ENCODE measurements at regions not wholly inside any gene's neighbourhood (a gene's known extent, or its start where the extent isn't known, plus 50 kb on each side); places are given as distances from the start of the nearest gene placed in this dataset.

- Histone ChIP-seq H3K4me2 (ENCODE audit: control insufficient read depth, extremely low read depth, insufficient read depth, low read depth, low read length) (no peak overlapping the region), H3K9me1 (ENCODE audit: control insufficient read depth, extremely low read depth, insufficient read depth, low read length) (no peaks in the 10 kb centered on the region), H3K4me1 (ENCODE audit: control insufficient read depth, extremely low read depth, insufficient read depth, low read length) (no peaks in the 10 kb centered on the region), H2AFZ (ENCODE audit: control insufficient read depth, low read length) (no peak overlapping the region), H3K27ac (ENCODE audit: control insufficient read depth, insufficient read depth, low read length) (no peak overlapping the region), H3K4me3 (ENCODE audit: control insufficient read depth in 2 of 3, extremely low read depth in 1 of 3, insufficient read depth in 2 of 3, low read depth in 1 of 3, low read length in 3 of 3) (no peak overlapping the region), H3K9me3 (ENCODE audit: control insufficient read depth, low read depth, low read length) (no peaks in the 10 kb centered on the region), H3K9ac (ENCODE audit: control insufficient read depth, extremely low read depth, insufficient read depth, low read length) (no peak overlapping the region), H3K36me3 (ENCODE audit: control insufficient read depth in 2 of 2, extremely low read depth in 1 of 2, insufficient read depth in 2 of 2, low read length in 2 of 2) (no peaks in the 10 kb centered on the region), H3K79me2 (ENCODE audit: control insufficient read depth, insufficient read depth, low read length) (no peaks in the 10 kb centered on the region), H4K20me1 (ENCODE audit: control insufficient read depth, extremely low read depth, insufficient read depth, low read length) (no peaks in the 10 kb centered on the region), H3K27me3 (ENCODE audit: control insufficient read depth, extremely low read depth, insufficient read depth, low read length) (no peaks in the 10 kb centered on the region)
- TF ChIP-seq CTCF (optimal IDR thresholded peaks at IDR 0.05 in 1 of 3, IDR thresholded peaks at IDR 0.05 in 1 of 3, conservative IDR thresholded peaks at IDR 0.05 in 1 of 3; ENCODE audit: extremely low read depth in 1 of 3, insufficient read depth in 2 of 3, low read length in 3 of 3) (no peak), EZH2 (IDR thresholded peaks at IDR 0.05; ENCODE audit: low read length) (no peak)
- FAIRE-seq: no peak
- DNase-seq (ENCODE audit: low read depth, low spot score): no peak
- dilution Hi-C loops (cut with MboI; ENCODE audit: extremely low pct_ligation_motif_present, low sequenced_read_pairs): no loop called here
Observed at GRCh38 chr15:95946926-95947325, 383.6 kb upstream of the NR2F2 start.

- Histone ChIP-seq H3K9ac (ENCODE audit: control insufficient read depth, extremely low read depth, insufficient read depth, low read length) (no peak overlapping the region), H3K4me3 (ENCODE audit: control insufficient read depth in 2 of 3, extremely low read depth in 1 of 3, insufficient read depth in 2 of 3, low read depth in 1 of 3, low read length in 3 of 3) (no peak overlapping the region), H3K27ac (ENCODE audit: control insufficient read depth, insufficient read depth, low read length) (no peak overlapping the region), H3K9me1 (ENCODE audit: control insufficient read depth, extremely low read depth, insufficient read depth, low read length) (no peaks in the 10 kb centered on the region), H3K79me2 (ENCODE audit: control insufficient read depth, insufficient read depth, low read length) (no peaks in the 10 kb centered on the region), H4K20me1 (ENCODE audit: control insufficient read depth, extremely low read depth, insufficient read depth, low read length) (no peaks in the 10 kb centered on the region), H2AFZ (ENCODE audit: control insufficient read depth, low read length) (no peak overlapping the region), H3K4me1 (ENCODE audit: control insufficient read depth, extremely low read depth, insufficient read depth, low read length) (no peaks in the 10 kb centered on the region), H3K27me3 (ENCODE audit: control insufficient read depth, extremely low read depth, insufficient read depth, low read length) (no peaks in the 10 kb centered on the region), H3K4me2 (ENCODE audit: control insufficient read depth, extremely low read depth, insufficient read depth, low read depth, low read length) (no peak overlapping the region), H3K36me3 (ENCODE audit: control insufficient read depth in 2 of 2, extremely low read depth in 1 of 2, insufficient read depth in 2 of 2, low read length in 2 of 2) (no peaks in the 10 kb centered on the region), H3K9me3 (ENCODE audit: control insufficient read depth, low read depth, low read length) (no peaks in the 10 kb centered on the region)
- no peak for DNase-seq (ENCODE audit: low read depth, low spot score)
- no peak for TF ChIP-seq EZH2 (IDR thresholded peaks at IDR 0.05; ENCODE audit: low read length)
- TF ChIP-seq CTCF (optimal IDR thresholded peaks at IDR 0.05 in 1 of 3, IDR thresholded peaks at IDR 0.05 in 1 of 3, conservative IDR thresholded peaks at IDR 0.05 in 1 of 3; ENCODE audit: extremely low read depth in 1 of 3, insufficient read depth in 2 of 3, low read length in 3 of 3): no peak
- FAIRE-seq: no peak
- dilution Hi-C loops (cut with MboI; ENCODE audit: extremely low pct_ligation_motif_present, low sequenced_read_pairs): no loop called here
Observed at GRCh38 chr15:95948411-95948810, 382.1 kb upstream of the NR2F2 start.

Data from keratinocyte (primary cell).